Esophagus squamous epithelium (tissue), 4 donors: ENCODE measurements at regions not wholly inside any gene's neighbourhood (a gene's known extent, or its start where the extent isn't known, plus 50 kb on each side); places are given as distances from the start of the nearest gene placed in this dataset.

Experiments used
- POLR2A ChIP-seq, 4 donors: fragments of 450-650 bp; IDR thresholded peaks; one replicate each; pipeline ENCODE4 v1.6.1; 2017; ENCODE audit warnings: antibody characterized with exemption in 4 of 4, mild to moderate bottlenecking in 4 of 4, moderate library complexity in 3 of 4
- TF ChIP-seq, protein P1 (sequence below), 6 experiments: fragments of 450-650 bp in 4 of 6; fragments of 200-600 bp in 2 of 6; sonication (generic) in 2 of 6; IDR thresholded peaks; one replicate each; pipeline ENCODE4 v1.5.1; 2016 to 2019; ENCODE audit warnings: antibody characterized with exemption in 6 of 6, mild to moderate bottlenecking in 4 of 6, moderate library complexity in 4 of 6

DNA sequence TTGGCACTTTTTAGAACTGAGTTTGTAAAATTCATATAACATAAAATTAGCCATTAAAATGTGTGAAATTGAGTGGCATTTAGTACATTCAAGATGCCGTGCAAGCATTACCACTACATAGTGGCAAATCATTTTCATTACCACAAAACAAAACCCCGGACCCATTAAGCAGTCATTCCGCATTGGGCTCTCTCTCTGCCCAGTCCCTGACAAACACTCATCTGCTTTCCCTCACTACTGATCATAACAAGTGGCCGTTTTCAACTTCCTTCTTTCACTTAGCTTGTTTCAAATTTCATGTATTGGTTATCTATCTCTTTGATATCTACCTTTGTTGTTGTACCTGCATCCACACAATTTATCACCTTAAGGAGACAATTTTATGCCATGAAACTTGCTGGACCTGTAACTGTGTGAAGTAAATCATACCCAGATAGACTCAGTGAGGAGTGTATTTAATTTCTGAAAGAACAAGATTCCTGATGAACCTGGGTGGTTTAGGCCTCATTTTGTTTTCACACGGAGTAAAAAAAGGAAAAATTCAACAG lies 202.1 kb downstream of the OR13H1 start:
- TF ChIP-seq, protein P1, sequence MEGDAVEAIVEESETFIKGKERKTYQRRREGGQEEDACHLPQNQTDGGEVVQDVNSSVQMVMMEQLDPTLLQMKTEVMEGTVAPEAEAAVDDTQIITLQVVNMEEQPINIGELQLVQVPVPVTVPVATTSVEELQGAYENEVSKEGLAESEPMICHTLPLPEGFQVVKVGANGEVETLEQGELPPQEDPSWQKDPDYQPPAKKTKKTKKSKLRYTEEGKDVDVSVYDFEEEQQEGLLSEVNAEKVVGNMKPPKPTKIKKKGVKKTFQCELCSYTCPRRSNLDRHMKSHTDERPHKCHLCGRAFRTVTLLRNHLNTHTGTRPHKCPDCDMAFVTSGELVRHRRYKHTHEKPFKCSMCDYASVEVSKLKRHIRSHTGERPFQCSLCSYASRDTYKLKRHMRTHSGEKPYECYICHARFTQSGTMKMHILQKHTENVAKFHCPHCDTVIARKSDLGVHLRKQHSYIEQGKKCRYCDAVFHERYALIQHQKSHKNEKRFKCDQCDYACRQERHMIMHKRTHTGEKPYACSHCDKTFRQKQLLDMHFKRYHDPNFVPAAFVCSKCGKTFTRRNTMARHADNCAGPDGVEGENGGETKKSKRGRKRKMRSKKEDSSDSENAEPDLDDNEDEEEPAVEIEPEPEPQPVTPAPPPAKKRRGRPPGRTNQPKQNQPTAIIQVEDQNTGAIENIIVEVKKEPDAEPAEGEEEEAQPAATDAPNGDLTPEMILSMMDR (IDR thresholded peaks at IDR 0.05) = no peak
- no peak for TF ChIP-seq POLR2A (IDR thresholded peaks at IDR 0.05)
